ENCODE measurements at regions not wholly inside any gene's neighbourhood (a gene's known extent, or its start where the extent isn't known, plus 50 kb on each side); places are given as distances from the start of the nearest gene placed in this dataset.

DNA sequence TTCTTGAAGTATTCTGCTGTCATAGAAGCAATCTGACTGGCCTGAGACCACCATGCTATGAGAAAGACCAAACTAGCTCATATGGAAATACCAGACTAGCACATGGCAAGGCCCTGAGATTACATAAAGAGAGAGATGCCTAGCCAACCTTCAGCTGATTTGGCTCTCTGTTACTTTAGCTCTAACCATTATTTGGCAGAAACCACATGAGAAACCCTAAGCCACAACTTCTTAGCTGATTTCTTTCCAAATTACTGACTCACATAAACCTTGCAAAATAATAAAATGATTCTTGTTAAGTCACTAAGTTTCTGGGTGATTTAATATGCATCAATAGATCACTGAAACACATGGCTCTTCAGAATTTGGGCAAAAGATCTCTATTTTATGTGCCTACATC, 295.0 kb upstream of the ZNF521 start:
- DNase-seq (ENCODE audit: low spot score): no peak

DNA sequence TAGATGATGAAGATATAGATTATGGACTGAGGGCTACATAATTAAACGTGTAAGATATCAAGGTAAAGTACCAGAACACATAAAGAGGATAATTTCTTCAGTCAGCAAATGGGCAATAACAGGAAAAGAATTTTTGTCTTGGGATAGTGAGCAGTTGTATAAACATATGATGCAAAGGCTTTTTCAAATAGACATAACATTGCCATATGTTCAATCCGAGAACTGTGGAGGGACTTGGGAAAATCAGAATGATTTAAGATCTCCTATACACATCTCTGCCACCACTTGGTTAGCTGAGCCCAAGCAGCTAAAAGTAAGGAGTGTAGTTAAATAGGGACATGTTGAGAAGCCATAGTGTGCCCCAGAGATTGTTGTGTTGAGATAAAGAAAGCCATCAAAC, 287.6 kb upstream of the ZNF521 start:
- DNase-seq (ENCODE audit: low spot score): no peak

DNA sequence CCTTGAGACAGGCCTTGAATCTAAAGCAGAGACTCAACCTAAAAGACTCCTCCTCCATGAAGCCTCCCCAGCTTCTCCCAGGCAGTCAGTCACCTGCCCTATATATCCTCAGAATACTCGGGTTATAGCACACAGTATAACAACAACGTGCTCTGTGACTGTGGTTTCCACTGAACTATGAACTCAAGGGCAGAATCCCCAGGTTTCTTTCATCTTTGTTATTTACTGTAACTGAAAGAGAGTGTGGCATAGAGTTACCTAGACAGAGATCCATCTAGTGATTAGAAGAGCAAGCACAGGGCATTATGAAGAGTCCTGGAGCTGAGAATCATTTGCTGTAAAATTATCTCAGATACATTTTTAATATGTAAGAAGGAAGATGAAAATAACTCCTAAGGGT, 281.6 kb upstream of the ZNF521 start:
- DNase-seq (ENCODE audit: low spot score): no peak

DNA sequence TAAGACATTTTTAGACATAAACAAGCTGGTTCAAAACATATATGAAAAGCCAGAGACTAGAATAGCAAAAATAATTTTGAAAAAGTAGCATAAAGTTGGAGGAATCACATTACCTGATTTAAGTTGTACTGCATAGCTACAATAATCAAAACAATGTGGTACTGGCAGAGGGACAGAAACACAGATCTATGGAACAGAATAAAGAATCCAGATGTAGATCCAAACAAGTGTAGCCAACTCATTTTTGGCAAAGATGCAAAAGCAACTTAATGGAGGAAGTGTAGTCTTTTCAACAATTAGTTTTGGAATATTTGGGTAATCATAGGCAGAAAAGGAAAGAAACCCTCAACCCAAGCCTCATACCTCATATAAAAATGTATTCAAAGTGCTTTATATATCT, 278.7 kb upstream of the ZNF521 start:
- DNase-seq (ENCODE audit: low spot score): no peak

DNA sequence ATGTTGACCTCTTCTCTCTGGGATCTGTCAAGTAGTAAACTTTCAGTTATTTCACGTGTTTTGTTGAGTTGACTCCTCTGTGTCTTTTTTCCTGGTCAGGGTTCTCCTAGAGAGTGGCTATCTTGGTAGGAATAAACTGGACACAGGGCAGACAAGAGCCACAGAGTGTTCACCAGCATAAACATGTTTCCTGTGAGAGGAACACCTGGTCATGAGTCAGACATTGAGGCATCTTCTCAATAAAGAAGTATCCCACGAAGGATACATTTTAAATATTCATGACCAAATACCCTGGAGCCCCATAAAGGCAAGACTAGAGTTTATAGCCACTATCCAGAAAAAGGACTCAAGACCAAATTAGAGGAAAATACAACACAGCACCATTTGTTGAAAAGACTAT, 269.7 kb upstream of the ZNF521 start:
- no peak for DNase-seq (ENCODE audit: low spot score)

DNA sequence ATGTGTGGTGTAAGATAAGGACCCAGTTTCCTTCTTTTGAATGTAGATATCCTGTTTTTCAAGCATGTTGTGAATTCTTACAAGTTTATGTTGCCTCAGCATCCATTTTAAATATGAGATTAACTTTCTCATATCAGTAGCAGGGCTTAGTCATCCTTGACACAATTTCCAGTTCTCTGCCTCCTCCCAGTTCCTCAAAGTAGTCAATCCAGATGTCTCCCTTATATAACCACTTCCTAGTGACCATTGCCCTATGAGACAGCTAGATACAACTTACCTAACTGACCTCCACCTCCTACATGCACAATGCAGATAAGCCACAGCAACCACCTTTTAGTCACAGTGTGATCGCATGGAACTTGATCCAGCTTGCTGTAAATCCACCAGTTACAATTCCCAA, 269.2 kb upstream of the ZNF521 start:
- DNase-seq (ENCODE audit: low spot score): no peak

DNA sequence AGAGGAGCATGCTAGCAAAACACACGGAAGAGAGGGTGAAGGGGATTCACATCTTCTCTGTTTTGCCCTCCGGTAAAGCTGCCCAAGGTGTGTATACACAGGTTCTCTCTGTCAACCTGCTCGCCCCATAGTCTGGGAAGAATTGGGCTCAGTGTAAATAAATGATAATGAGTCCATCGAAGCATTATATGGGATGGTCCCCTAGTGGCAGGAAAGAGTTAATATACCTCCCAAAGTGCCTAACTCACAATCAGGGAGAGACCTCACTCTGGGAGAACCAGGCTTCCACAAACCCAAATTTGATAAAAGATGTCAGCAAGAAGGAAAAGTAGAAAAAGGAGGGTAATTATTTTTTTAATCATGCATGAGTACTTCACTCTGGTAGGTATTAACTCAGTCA, 262.2 kb upstream of the ZNF521 start:
- no peak for DNase-seq (ENCODE audit: low spot score)

DNA sequence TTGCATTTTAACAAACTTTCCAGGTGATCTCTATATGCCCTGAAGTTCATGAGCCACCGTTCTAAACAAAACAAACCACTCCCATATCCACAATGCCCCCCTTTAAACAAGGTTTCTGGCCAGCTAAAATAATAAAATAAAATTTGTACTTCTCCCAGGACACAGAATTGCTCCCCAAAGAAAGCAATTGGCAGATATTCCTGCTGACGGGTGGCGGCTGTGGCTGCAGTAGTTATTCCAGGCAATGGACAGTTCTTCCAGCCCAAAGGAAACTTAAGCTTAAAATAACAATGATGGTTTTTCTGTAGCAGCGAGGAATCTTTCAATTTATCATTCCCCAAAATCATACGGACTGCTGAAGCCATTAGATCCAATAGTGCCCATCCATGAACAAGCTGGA, 260.5 kb upstream of the ZNF521 start:
- no peak for DNase-seq (ENCODE audit: low spot score)

DNA sequence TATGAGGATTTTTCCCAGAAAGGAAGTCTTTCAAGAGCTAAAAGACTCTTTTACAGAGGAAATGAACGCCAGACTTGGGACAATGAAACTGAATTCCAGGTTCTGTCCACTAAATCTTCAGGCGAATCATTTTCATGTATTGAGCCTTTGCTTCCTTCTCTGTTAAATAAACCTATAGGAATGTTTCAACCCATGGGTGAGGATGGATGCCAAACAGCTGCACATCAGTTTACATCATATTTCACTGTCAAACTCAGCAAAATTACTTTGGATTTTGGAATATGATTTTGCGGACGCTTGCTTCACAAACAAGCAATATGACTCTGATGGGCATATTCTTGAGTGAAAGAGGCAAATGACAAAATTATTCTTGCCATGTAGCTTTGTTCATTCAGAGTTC, 256.1 kb upstream of the ZNF521 start:
- no peak for DNase-seq (ENCODE audit: low spot score)

DNA sequence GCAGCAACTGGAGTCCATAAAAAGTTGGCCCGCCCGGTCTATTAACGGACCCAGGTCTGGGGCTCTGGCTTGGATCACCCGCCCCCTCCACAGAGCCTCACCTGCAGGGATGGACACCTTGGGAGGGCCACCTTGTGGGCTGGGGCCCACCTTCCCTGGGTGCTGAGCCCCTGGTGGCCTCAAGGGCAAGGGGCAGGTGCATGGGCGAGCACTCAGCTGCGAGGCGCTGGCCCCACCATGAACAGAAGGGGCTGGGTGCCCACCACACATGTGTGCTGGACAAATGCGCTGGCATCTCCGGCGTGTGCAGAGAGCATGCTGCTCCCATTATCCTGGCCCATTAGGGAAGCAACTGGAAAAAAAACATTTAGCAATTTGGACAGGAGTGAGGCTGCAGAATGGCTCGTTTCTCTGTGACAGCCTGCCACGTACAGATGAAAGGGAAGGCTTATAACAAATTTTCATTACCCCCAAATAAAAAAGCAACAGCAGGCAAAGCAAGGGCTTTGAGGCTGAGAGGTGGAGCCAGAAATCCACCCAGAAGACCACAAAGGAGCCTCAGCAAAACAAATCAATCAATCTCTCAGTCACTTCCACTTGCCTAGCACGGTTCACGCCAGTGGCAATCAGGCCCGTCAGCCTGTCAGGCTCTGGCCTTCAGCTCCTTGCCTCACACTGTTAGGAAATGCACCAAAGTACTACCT, 253.1 kb upstream of the ZNF521 start:
- DNase-seq (ENCODE audit: low spot score): no peak

DNA sequence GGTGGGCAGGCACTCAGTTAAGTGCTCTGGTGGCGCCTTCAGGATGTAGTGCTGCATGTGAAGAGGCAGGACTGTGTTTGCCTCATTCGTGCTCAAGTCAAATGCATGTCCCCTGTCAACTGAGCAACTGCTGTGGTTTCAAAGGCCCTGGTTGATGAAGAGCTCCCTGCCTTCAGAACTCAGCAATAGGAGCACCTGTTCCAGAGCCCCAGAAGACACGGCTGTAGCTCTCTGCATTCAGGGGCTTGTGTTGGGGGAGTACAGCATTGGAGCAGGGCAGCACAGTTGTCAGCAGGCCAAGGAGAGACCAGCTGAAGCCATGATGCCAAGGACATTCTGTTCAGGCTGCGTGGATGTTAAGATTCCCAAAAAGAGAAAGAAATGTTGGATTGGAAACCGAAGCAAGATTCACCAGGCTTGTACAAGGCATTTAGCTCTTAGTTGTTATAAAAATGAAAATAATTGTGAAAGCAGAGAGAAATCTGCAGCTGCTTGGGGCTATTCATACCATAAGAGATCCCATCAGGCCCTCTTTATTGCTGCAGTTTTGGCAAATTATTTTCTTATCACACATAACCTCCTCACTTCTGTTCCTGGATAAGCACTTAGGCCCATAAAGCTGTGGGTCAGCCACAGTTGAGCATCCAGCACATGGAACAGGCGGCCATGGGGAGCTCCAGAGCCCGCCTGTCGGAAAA, 252.4 kb upstream of the ZNF521 start:
- DNase-seq (ENCODE audit: low spot score): no peak

DNA sequence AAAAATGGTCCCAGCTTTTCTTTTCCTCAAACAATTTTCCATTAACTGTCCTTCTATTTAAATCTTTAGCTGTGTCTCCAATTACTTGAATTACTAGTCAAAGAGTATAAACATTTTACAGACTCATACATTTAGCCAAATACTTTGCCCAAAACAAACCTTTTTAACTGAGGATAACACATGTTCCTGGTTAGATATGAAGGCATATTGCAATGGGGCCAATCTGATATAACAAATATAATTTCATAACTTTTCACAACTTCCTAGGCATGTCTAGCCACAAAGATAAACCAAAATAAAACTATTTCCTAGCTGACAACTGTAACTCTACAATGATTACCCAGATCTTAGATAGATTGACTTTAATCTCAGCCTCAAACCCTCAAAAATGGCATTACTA, 247.5 kb upstream of the ZNF521 start:
- no peak for DNase-seq (ENCODE audit: low spot score)

DNA sequence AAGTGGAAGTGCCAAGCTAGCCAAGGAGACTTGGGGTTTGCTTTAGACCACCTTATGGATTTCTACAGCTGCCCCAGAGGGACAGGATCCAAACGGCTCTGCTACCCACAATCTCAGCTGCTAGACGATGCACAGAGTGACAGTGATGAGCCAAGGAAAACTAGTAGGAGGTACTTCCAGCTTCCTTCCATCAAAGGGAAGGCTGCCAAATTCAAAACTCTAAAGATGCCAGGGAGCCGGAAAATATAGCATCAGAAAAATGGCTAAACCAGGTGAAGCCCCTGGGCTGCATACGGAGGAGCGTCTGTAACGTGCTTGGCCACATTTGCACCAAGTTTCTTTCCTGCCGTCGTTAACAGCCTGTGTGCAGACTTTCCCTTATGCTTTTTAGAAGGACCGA, 245.5 kb upstream of the ZNF521 start:
- DNase-seq (ENCODE audit: low spot score): no peak

DNA sequence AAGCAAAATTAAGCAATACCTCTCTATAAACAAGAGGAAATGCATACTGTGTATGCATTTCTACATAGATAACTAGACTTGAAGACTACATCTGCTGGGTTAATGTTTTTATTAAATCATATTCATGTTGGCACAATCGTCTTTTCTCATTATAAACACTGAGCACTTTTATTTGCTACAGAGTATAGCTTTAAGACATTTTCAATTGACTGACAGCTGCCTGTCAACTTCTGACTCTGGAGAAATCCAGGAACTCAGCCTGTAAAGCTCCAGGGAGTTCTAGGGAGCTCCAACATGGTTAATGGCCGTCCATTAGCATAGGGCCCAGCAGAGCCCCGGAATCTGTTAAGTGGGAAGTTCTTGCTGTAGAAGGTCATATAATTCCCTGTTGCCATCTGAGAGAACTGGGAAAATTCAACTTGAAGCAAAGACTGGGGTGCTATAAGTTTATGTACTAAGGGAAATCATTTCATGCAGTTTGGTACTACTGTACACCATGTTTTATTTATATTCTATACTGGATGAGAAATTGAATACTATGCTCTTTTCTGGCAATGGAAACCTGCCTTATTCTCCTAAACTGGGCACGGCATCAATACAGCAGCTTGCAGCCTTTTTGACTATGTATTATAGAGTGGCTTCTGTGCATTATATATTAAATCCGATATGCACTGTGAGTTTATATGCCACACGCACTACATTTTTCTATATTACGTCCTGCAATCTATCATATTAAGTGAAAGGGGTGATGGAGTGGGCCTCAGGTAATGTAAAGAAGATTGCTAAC, 243.5 kb upstream of the ZNF521 start:
- no peak for DNase-seq (ENCODE audit: low spot score)

DNA sequence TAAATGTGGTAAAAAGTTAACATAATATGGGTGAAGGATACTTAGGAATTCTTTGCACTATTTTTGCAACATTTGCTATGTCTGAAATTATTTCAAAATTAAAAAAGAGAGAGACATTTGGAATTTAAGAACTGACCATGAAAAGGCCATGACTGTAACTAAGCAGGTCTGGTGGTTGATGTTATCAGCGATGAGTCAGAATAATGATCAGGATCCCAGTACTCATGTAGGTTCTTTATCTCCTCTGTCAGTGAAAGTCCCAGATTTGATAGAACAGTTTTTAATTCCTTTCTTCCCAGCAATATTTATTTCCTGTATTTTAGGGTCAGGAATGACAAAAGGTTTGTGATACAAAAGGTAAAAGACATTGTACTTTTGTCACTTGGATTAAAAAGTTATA, 242.4 kb upstream of the ZNF521 start:
- no peak for DNase-seq (ENCODE audit: low spot score)

DNA sequence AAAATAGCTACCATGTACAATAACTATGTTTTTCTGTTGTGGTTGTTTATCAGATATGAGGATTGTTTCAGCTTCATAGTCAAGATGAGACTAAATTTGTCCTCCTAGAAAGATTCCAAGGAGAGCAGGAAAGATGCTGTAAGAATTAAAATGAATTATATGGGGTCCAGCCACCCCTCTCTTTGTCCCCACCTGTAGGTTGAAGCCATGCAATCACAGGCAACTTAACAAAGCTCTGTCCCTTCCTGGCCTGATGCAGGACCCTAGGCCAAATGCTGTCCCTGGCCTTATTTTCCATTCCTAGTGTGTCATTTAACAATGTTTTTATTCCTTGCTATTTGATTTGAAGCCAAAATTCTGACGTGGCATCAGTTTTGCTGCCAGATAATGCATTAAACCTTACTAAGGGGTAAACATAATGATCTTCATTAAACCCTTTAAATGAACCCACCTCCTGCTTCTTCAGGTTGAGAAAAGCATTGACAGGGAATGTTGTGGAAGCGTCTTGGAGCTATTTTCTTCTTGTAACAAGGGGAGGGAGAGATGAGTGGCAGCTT, 240.9 kb upstream of the ZNF521 start:
- no peak for DNase-seq (ENCODE audit: low spot score)

DNA sequence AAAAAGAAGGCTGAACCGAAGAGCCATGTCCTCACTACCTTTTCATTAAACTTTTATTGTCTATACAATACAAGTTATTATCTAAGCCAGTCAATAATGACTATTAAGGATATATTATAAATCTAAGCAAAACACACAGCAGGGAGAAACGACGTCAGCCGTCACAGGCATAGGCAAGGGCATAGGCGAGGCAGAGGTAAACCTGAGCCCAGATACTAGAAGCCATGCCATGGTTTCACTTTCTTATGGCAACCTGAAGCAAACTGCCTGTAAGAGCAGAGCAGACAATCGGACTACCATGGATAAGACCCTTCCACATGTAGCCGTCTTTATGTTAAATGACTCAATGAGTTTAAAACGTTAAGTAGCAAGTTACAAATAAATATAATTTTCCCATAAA, 238.5 kb upstream of the ZNF521 start:
- no peak for DNase-seq (ENCODE audit: low spot score)

DNA sequence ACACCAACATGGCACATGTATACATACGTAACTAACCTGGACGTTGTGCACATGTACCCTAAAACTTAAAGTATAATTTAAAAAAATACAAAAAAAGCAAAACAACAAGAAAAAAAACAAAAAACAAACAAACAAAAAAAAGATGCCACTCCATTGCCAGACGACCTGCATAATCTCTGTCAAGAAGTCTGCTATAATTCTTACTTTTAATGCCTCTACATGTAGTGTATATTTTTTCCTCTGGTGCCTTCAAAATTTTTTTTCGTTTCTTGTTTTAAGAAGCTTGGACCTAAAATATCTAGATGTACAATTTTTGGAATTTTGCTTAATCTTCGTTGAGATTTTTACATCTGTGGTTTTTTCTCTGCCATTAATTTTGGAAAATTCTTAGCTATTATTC, 235.6 kb upstream of the ZNF521 start:
- DNase-seq (ENCODE audit: low spot score): no peak

DNA sequence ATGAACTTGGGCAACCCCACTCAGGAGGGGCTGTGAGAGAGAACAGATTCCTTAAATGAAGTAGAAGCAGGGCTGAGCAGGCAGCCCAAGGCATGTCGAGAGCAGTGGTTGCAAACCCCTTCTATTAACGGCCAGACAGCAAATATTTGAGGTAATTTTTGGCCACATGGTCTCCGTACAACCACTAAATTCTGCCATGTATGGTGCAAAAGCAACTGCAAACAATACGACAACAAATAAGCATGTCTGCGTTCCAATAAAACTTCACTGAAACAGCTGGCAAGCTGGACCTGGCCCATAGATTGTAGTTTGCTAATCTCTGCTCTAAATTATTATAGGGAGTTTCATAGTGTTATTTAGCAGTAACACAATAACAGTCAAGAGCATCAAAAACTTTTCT, 217.0 kb upstream of the ZNF521 start:
- DNase-seq (ENCODE audit: low spot score): no peak

DNA sequence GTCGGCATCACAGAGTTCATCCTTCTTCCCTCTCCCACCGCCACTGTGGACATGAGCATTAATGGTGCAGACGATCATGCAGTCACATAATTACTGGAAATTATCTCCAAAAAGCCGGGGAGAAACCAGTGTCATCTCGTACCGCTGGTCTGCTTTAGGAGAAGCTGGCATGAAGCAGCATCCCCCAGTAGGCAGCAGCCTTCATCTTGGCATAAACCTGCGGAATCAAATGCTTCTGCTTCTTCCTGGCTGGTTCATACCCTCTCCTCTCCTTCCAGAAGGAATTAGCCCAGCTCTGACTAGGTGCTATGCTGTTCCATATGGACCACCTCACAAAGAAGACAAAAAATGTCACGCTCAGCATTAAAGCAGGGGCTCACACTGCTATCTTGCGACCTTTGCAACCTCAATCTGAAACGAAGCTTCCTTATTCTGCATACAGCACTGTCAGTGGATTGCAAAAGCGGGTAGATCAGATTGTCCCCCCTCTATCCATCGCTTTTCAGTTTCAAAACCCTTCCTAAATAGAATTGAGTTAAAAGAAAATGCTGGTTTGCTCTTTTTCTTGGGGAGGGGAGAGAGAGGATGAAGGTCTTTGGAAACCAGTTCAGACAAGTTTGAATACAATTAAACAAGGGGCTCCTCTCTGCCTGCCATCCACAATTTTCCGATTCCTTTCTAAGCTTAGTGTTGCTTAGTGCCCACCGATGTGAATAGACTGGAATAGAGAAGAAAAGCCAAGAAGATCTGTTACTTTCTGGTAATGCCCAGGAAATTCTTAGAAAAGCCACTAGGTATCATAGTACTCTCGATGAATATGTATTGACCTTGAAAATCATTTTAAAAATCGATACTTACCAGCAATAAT, 212.1 kb upstream of the ZNF521 start:
- DNase-seq (ENCODE audit: low spot score): no peak

DNA sequence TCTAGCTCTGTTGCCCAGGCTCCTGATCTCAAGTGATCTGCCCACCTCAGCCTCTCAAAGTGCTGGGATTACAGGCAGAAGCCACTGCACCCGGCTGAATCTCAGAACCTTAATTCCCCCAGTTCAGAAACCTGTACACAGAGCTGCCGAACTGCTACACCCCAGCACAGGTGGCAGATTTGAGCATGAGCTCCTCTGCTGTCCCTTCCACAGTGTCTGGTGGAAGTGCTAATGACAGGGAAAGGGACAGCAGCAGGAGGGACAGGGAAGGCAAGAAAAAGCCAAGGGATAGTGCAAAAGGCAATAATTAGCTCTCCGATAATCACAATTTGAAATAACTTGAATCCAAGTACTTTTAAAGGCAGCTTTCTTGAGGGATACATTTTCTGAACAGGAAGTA, 211.4 kb upstream of the ZNF521 start:
- no peak for DNase-seq (ENCODE audit: low spot score)

DNA sequence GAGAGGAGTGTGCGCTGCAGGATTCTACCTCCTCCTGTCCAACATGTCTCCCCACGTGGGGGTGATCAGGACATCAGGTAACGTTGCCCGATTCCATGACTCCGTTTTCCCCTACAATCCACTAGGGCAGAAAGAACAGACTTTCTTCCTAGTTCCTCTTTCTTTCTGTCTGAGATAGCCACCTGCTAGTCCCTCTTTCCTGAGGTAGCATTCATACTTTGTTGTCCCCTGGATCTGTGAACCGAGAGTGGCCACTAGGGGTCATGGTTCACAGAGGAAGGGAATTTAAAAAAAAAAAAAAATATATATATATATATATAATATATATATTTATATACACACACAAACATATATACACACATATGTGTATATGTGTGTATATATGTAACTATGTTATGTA, 210.0 kb upstream of the ZNF521 start:
- peak; percentile 5 for DNase-seq (ENCODE audit: low spot score)
